Uterus (tissue), 3 donors: ENCODE measurements at regions not wholly inside any gene's neighbourhood (a gene's known extent, or its start where the extent isn't known, plus 50 kb on each side); places are given as distances from the start of the nearest gene placed in this dataset.

Experiments
- DNase-seq, 2 donors: peaks; one replicate each; pipeline ENCODE4 v3.0.0-alpha.2; 2019 to 2020
- H3K27ac ChIP-seq, 2 donors: fragments of 200-600 bp; sonication (generic); 1 replicate in 1 of 2; 2 replicates in 1 of 2; pipeline ENCODE4 v1.5.1; 2016 to 2018
- H3K27me3 ChIP-seq, 2 donors: fragments of 200-600 bp; sonication (generic); one replicate each; pipeline ENCODE4 v1.5.1; 2018 to 2019; ENCODE audit warnings: control low read depth in 1 of 2
- H3K36me3 ChIP-seq, 2 donors: fragments of 200-600 bp; sonication (generic); one replicate each; pipeline ENCODE4 v1.5.1; 2019; ENCODE audit warnings: control low read depth in 1 of 2
- H3K4me1 ChIP-seq, 2 donors: fragments of 200-600 bp; sonication (generic); one replicate each; pipeline ENCODE4 v1.5.1; 2018 to 2019; ENCODE audit warnings: control low read depth in 1 of 2
- H3K4me3 ChIP-seq, 2 donors: fragments of 200-600 bp; sonication (generic); 1 replicate in 1 of 2; 2 replicates in 1 of 2; pipeline ENCODE4 v1.5.1; 2018 to 2019; ENCODE audit warnings: mild to moderate bottlenecking in 1 of 2
- H3K9me3 ChIP-seq, 2 donors: fragments of 200-600 bp; sonication (generic); one replicate each; pipeline ENCODE4 v1.5.1; 2019; ENCODE audit warnings: control low read depth in 1 of 2
- POLR2A ChIP-seq, 2 donors: fragments of 450-650 bp; IDR thresholded peaks; one replicate each; pipeline ENCODE4 v1.6.1; 2016; ENCODE audit warnings: antibody characterized with exemption in 2 of 2, mild to moderate bottlenecking in 1 of 2, moderate library complexity in 1 of 2
- intact Hi-C: fragments of 100-400 bp; cut with DNase I; formaldehyde crosslinking; loops from one replicate; pipeline ENCODE4 v1.15.1; 2023; ENCODE audit warnings: low total_unique reads
- TF ChIP-seq, protein P1 (sequence below), 4 experiments: fragments of 200-600 bp in 2 of 4; fragments of 450-650 bp in 2 of 4; sonication (generic) in 2 of 4; IDR thresholded peaks; one replicate each; pipeline ENCODE4 v1.5.1; 2016 to 2019; ENCODE audit warnings: antibody characterized with exemption in 4 of 4, mild to moderate bottlenecking in 2 of 4, moderate library complexity in 1 of 4
- donor health status: DM: yes; HTN: yes; CAD: no.

DNA sequence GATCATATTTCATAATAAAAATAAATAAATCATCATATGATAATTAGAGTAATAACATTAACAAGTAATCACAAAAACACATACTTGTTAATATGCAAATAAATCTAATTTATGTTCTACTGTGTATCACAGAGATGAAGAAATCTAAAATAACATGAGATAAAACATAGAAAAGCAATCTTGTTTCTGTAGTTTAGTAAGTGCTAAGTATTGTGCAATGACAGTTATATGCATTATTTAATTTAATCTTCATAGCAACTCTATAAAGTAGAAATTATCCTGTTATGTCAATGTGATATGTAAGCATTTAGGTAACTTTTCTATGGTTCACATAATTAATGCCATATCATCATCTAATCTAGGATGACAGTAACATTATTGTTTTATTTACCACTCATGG is 108.2 kb upstream of the KCNMB2 start:
- no peaks in the 10 kb centered on the region for H3K9me3 ChIP-seq
- no peaks in the 10 kb centered on the region for H3K36me3 ChIP-seq
- no peak for DNase-seq
- H3K27me3 ChIP-seq = no peaks in the 10 kb centered on the region
- H3K4me3 ChIP-seq = no peak overlapping the region
- intact Hi-C loops = no loop called here
- H3K4me1 ChIP-seq = no peaks in the 10 kb centered on the region
- TF ChIP-seq, protein P1, sequence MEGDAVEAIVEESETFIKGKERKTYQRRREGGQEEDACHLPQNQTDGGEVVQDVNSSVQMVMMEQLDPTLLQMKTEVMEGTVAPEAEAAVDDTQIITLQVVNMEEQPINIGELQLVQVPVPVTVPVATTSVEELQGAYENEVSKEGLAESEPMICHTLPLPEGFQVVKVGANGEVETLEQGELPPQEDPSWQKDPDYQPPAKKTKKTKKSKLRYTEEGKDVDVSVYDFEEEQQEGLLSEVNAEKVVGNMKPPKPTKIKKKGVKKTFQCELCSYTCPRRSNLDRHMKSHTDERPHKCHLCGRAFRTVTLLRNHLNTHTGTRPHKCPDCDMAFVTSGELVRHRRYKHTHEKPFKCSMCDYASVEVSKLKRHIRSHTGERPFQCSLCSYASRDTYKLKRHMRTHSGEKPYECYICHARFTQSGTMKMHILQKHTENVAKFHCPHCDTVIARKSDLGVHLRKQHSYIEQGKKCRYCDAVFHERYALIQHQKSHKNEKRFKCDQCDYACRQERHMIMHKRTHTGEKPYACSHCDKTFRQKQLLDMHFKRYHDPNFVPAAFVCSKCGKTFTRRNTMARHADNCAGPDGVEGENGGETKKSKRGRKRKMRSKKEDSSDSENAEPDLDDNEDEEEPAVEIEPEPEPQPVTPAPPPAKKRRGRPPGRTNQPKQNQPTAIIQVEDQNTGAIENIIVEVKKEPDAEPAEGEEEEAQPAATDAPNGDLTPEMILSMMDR (IDR thresholded peaks at IDR 0.05) = no peak
- no peak for TF ChIP-seq POLR2A (IDR thresholded peaks at IDR 0.05)
- H3K27ac ChIP-seq = no peak overlapping the region

- Histone ChIP-seq H3K27me3 (no peaks in the 10 kb centered on the region), H3K4me1 (no peaks in the 10 kb centered on the region), H3K4me3 (no peak overlapping the region), H3K27ac (no peak overlapping the region), H3K36me3 (no peaks in the 10 kb centered on the region), H3K9me3 (no peaks in the 10 kb centered on the region)
- DNase-seq = no peak
- intact Hi-C loops = no loop called here
- TF ChIP-seq, protein P1 (IDR thresholded peaks at IDR 0.05) = no peak
- TF ChIP-seq POLR2A (IDR thresholded peaks at IDR 0.05) = no peak
Observed at GRCh38 chr3:178434206-178434805, 101.9 kb upstream of the KCNMB2 start.

DNA sequence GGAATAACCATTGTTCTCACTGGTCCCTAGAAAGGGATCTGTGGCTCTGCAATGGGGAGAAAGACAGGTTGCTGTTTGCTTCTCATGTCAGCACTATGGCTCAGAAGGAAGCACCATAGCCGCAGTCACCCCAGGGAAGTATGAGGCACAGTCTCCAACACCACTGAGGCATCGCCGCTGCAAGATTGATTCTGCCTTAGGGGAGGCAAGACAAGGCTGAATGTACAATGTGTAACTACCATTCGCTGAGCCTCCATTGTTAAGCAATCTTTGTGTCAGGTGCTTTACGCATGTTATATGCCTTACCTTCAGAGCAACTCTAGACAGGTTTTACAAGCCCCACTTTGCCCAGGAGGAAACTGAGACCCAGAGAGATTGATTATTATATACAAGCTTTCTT is 100.7 kb upstream of the KCNMB2 start:
- H3K27me3 ChIP-seq = no peaks in the 10 kb centered on the region
- no peak overlapping the region for H3K27ac ChIP-seq
- no peaks in the 10 kb centered on the region for H3K9me3 ChIP-seq
- H3K4me3 ChIP-seq = no peak overlapping the region
- intact Hi-C loops = no loop called here
- no peak for DNase-seq
- H3K36me3 ChIP-seq = no peaks in the 10 kb centered on the region
- TF ChIP-seq, protein P1 (IDR thresholded peaks at IDR 0.05) = no peak
- no peak for TF ChIP-seq POLR2A (IDR thresholded peaks at IDR 0.05)
- no peaks in the 10 kb centered on the region for H3K4me1 ChIP-seq

GRCh38 chr3:178436773-178437172 is 99.5 kb upstream of the KCNMB2 start:
- Histone ChIP-seq H3K4me1 (no peaks in the 10 kb centered on the region), H3K9me3 (no peaks in the 10 kb centered on the region), H3K27ac (no peak overlapping the region), H3K36me3 (no peaks in the 10 kb centered on the region), H3K27me3 (no peaks in the 10 kb centered on the region), H3K4me3 (no peak overlapping the region)
- intact Hi-C loops = no loop called here
- TF ChIP-seq, protein P1 (IDR thresholded peaks at IDR 0.05) = peak; percentile 20 to 49 (median 36)
- TF ChIP-seq POLR2A (IDR thresholded peaks at IDR 0.05) = no peak
- DNase-seq = peak; percentile 19 to 23

GRCh38 chr3:178437236-178437635 is 99.0 kb upstream of the KCNMB2 start:
- H3K4me1 ChIP-seq = no peaks in the 10 kb centered on the region

More at GRCh38 chr3:178437236-178437635, 99.0 kb upstream of the KCNMB2 start:
- Histone ChIP-seq H3K27me3 (no peaks in the 10 kb centered on the region), H3K9me3 (no peaks in the 10 kb centered on the region), H3K4me3 (no peak overlapping the region), H3K36me3 (no peaks in the 10 kb centered on the region), H3K27ac (no peak overlapping the region)
- TF ChIP-seq, protein P1 (IDR thresholded peaks at IDR 0.05) = no peak
- no peak for TF ChIP-seq POLR2A (IDR thresholded peaks at IDR 0.05)
- intact Hi-C loops = no loop called here
- DNase-seq = no peak
